HG02885 (cell line): ENCODE measurements at regions not wholly inside any gene's neighbourhood (a gene's known extent, or its start where the extent isn't known, plus 50 kb on each side); places are given as distances from the start of the nearest gene placed in this dataset.

Experiments used
- ATAC-seq: cut with Tn5 transposase; IDR thresholded peaks from one replicate; pipeline ENCODE4 v1.9.1; 2021; ENCODE audit warnings: mild to moderate bottlenecking; ENCODE audit not compliant: unreplicated experiment, poor library complexity

GRCh38 chr12:43102546-43103264 lies 449.3 kb downstream of the ADAMTS20 start:
- no peak for ATAC-seq

- no peak for ATAC-seq
Measured at GRCh38 chr12:43100231-43100630, 451.8 kb downstream of the ADAMTS20 start.

- no peak for ATAC-seq
Measured at GRCh38 chr12:43099691-43100163, 452.3 kb downstream of the ADAMTS20 start.

- ATAC-seq: no peak
Measured at GRCh38 chr12:43098766-43099550, 453.0 kb downstream of the ADAMTS20 start.

GRCh38 chr12:43098071-43098470 lies 453.9 kb downstream of the ADAMTS20 start:
- ATAC-seq: no peak

GRCh38 chr12:43097471-43097870 lies 454.5 kb downstream of the ADAMTS20 start:
- no peak for ATAC-seq

GRCh38 chr12:43095669-43096280 lies 456.2 kb downstream of the ADAMTS20 start:
- no peak for ATAC-seq

- no peak for ATAC-seq
Measured at GRCh38 chr12:43094886-43095575, 457.0 kb downstream of the ADAMTS20 start.

- no peak for ATAC-seq
Measured at GRCh38 chr12:43090981-43091380, 461.0 kb downstream of the ADAMTS20 start.

GRCh38 chr12:43087195-43088091 lies 464.6 kb downstream of the ADAMTS20 start:
- no peak for ATAC-seq

- no peak for ATAC-seq
Measured at GRCh38 chr12:43079476-43079875, 472.5 kb downstream of the ADAMTS20 start.

GRCh38 chr12:43078976-43079375 lies 473.0 kb downstream of the ADAMTS20 start:
- ATAC-seq: no peak

- no peak for ATAC-seq
Measured at GRCh38 chr12:43072431-43072830, 479.6 kb downstream of the ADAMTS20 start.

GRCh38 chr12:43069768-43070221 lies 480.2 kb upstream of the PRICKLE1 start:
- ATAC-seq: no peak

GRCh38 chr12:43066471-43066870 lies 476.9 kb upstream of the PRICKLE1 start:
- ATAC-seq: no peak

- no peak for ATAC-seq
Measured at GRCh38 chr12:43063650-43064049, 474.1 kb upstream of the PRICKLE1 start.

- ATAC-seq: no peak
Measured at GRCh38 chr12:43062201-43062895, 472.8 kb upstream of the PRICKLE1 start.

- no peak for ATAC-seq
Measured at GRCh38 chr12:43060742-43061141, 471.2 kb upstream of the PRICKLE1 start.

- no peak for ATAC-seq
Measured at GRCh38 chr12:43058616-43059015, 469.1 kb upstream of the PRICKLE1 start.
